ENCODE measurements at regions not wholly inside any gene's neighbourhood (a gene's known extent, or its start where the extent isn't known, plus 50 kb on each side); places are given as distances from the start of the nearest gene placed in this dataset.

GRCh38 chr11:134742956-134743819, 331.1 kb upstream of the B3GAT1 start:
- Histone ChIP-seq H3K27ac (ENCODE audit: low read length) (peak overlapping the region; percentile 44), H3K9me3 (ENCODE audit: control insufficient read depth, low read depth, low read length) (peaks cover 8% of the 10 kb centered on the region), H3K36me3 (ENCODE audit: control insufficient read depth, insufficient read depth, low read length) (no peaks in the 10 kb centered on the region), H3K4me1 (ENCODE audit: control insufficient read depth, insufficient read depth, low read length) (peaks cover 43% of the 10 kb centered on the region), H3K4me3 (ENCODE audit: low read length) (no peak overlapping the region), H3K27me3 (ENCODE audit: control insufficient read depth, insufficient read depth, low read length) (no peaks in the 10 kb centered on the region)
- DNase-seq: peak; percentile 47 to 85
- WGBS (ENCODE audit: insufficient coverage, low lambda C conversion rate): 0% methylated on average over 1 of the region's 12 CpGs

GRCh38 chr11:134742224-134742612, 330.2 kb upstream of the B3GAT1 start:
- H3K36me3 ChIP-seq (ENCODE audit: control insufficient read depth, insufficient read depth, low read length): no peaks in the 10 kb centered on the region
- peaks cover 51% of the 10 kb centered on the region for H3K4me1 ChIP-seq (ENCODE audit: control insufficient read depth, insufficient read depth, low read length)
- H3K27ac ChIP-seq (ENCODE audit: low read length): peak overlapping the region; percentile 19
- WGBS (ENCODE audit: insufficient coverage, low lambda C conversion rate): no CpG with 5 or more reads among the region's 6 CpGs
- H3K27me3 ChIP-seq (ENCODE audit: control insufficient read depth, insufficient read depth, low read length): no peaks in the 10 kb centered on the region
- no peak overlapping the region for H3K4me3 ChIP-seq (ENCODE audit: low read length)
- peak in 1 of 2 donors; percentile 22 for DNase-seq
- H3K9me3 ChIP-seq (ENCODE audit: control insufficient read depth, low read depth, low read length): peaks cover 8% of the 10 kb centered on the region

- no peak overlapping the region for H3K4me3 ChIP-seq (ENCODE audit: low read length)
- H3K27me3 ChIP-seq (ENCODE audit: control insufficient read depth, insufficient read depth, low read length): no peaks in the 10 kb centered on the region
- H3K9me3 ChIP-seq (ENCODE audit: control insufficient read depth, low read depth, low read length): peaks cover 8% of the 10 kb centered on the region
- H3K27ac ChIP-seq (ENCODE audit: low read length): no peak overlapping the region
- H3K4me1 ChIP-seq (ENCODE audit: control insufficient read depth, insufficient read depth, low read length): peaks cover 52% of the 10 kb centered on the region
- DNase-seq: no peak
- WGBS (ENCODE audit: insufficient coverage, low lambda C conversion rate): no CpG with 5 or more reads among the region's 10 CpGs
- H3K36me3 ChIP-seq (ENCODE audit: control insufficient read depth, insufficient read depth, low read length): no peaks in the 10 kb centered on the region
Observed at GRCh38 chr11:134741453-134742223, 329.6 kb upstream of the B3GAT1 start.

GRCh38 chr11:134740590-134741261, 328.7 kb upstream of the B3GAT1 start:
- peak; percentile 66 to 89 for DNase-seq

GRCh38 chr11:134739136-134739535, 327.1 kb upstream of the B3GAT1 start:
- Histone ChIP-seq H3K4me1 (ENCODE audit: control insufficient read depth, insufficient read depth, low read length) (peaks cover 60% of the 10 kb centered on the region), H3K9me3 (ENCODE audit: control insufficient read depth, low read depth, low read length) (peaks cover 6% of the 10 kb centered on the region)

More at GRCh38 chr11:134740590-134741261, 328.7 kb upstream of the B3GAT1 start:
- H3K27me3 ChIP-seq (ENCODE audit: control insufficient read depth, insufficient read depth, low read length): no peaks in the 10 kb centered on the region
- H3K27ac ChIP-seq (ENCODE audit: low read length): no peak overlapping the region
- peaks cover 6% of the 10 kb centered on the region for H3K9me3 ChIP-seq (ENCODE audit: control insufficient read depth, low read depth, low read length)
- H3K4me3 ChIP-seq (ENCODE audit: low read length): no peak overlapping the region
- H3K4me1 ChIP-seq (ENCODE audit: control insufficient read depth, insufficient read depth, low read length): peaks cover 60% of the 10 kb centered on the region
- WGBS (ENCODE audit: insufficient coverage, low lambda C conversion rate): no CpG with 5 or more reads among the region's 9 CpGs
- H3K36me3 ChIP-seq (ENCODE audit: control insufficient read depth, insufficient read depth, low read length): no peaks in the 10 kb centered on the region

GRCh38 chr11:134738581-134738980, 326.5 kb upstream of the B3GAT1 start:
- no peaks in the 10 kb centered on the region for H3K36me3 ChIP-seq (ENCODE audit: control insufficient read depth, insufficient read depth, low read length)
- peaks cover 55% of the 10 kb centered on the region for H3K4me1 ChIP-seq (ENCODE audit: control insufficient read depth, insufficient read depth, low read length)
- H3K9me3 ChIP-seq (ENCODE audit: control insufficient read depth, low read depth, low read length): peaks cover 6% of the 10 kb centered on the region
- no CpG with 5 or more reads among the region's 22 CpGs for WGBS (ENCODE audit: insufficient coverage, low lambda C conversion rate)
- no peak for DNase-seq
- no peaks in the 10 kb centered on the region for H3K27me3 ChIP-seq (ENCODE audit: control insufficient read depth, insufficient read depth, low read length)
- H3K27ac ChIP-seq (ENCODE audit: low read length): no peak overlapping the region
- no peak overlapping the region for H3K4me3 ChIP-seq (ENCODE audit: low read length)

More at GRCh38 chr11:134739136-134739535, 327.1 kb upstream of the B3GAT1 start:
- no peaks in the 10 kb centered on the region for H3K27me3 ChIP-seq (ENCODE audit: control insufficient read depth, insufficient read depth, low read length)
- DNase-seq: no peak
- H3K4me3 ChIP-seq (ENCODE audit: low read length): no peak overlapping the region
- H3K36me3 ChIP-seq (ENCODE audit: control insufficient read depth, insufficient read depth, low read length): no peaks in the 10 kb centered on the region
- H3K27ac ChIP-seq (ENCODE audit: low read length): no peak overlapping the region
- WGBS (ENCODE audit: insufficient coverage, low lambda C conversion rate): no CpG with 5 or more reads among the region's 11 CpGs

GRCh38 chr11:134737563-134738510, 325.8 kb upstream of the B3GAT1 start:
- Histone ChIP-seq H3K9me3 (ENCODE audit: control insufficient read depth, low read depth, low read length) (peaks cover 6% of the 10 kb centered on the region), H3K27me3 (ENCODE audit: control insufficient read depth, insufficient read depth, low read length) (no peaks in the 10 kb centered on the region), H3K27ac (ENCODE audit: low read length) (peak overlapping the region; percentile 44), H3K4me3 (ENCODE audit: low read length) (no peak overlapping the region), H3K4me1 (ENCODE audit: control insufficient read depth, insufficient read depth, low read length) (peaks cover 50% of the 10 kb centered on the region), H3K36me3 (ENCODE audit: control insufficient read depth, insufficient read depth, low read length) (no peaks in the 10 kb centered on the region)
- no peak for DNase-seq
- WGBS (ENCODE audit: insufficient coverage, low lambda C conversion rate): 76% methylated on average over 3 of the region's 20 CpGs

- Histone ChIP-seq H3K4me3 (ENCODE audit: low read length) (no peak overlapping the region), H3K27me3 (ENCODE audit: control insufficient read depth, insufficient read depth, low read length) (no peaks in the 10 kb centered on the region), H3K9me3 (ENCODE audit: control insufficient read depth, low read depth, low read length) (peaks cover 6% of the 10 kb centered on the region), H3K4me1 (ENCODE audit: control insufficient read depth, insufficient read depth, low read length) (peaks cover 43% of the 10 kb centered on the region), H3K27ac (ENCODE audit: low read length) (peak overlapping the region; percentile 74), H3K36me3 (ENCODE audit: control insufficient read depth, insufficient read depth, low read length) (no peaks in the 10 kb centered on the region)
- peak; percentile 75 to 88 for DNase-seq
- WGBS (ENCODE audit: insufficient coverage, low lambda C conversion rate): no CpG with 5 or more reads among the region's 14 CpGs
Observed at GRCh38 chr11:134736251-134736947, 324.4 kb upstream of the B3GAT1 start.

- H3K27ac ChIP-seq (ENCODE audit: low read length): no peak overlapping the region
- no CpG with 5 or more reads among the region's 14 CpGs for WGBS (ENCODE audit: insufficient coverage, low lambda C conversion rate)
- no peak for DNase-seq
- H3K27me3 ChIP-seq (ENCODE audit: control insufficient read depth, insufficient read depth, low read length): no peaks in the 10 kb centered on the region
- H3K4me3 ChIP-seq (ENCODE audit: low read length): no peak overlapping the region
- no peaks in the 10 kb centered on the region for H3K36me3 ChIP-seq (ENCODE audit: control insufficient read depth, insufficient read depth, low read length)
- H3K9me3 ChIP-seq (ENCODE audit: control insufficient read depth, low read depth, low read length): peaks cover 4% of the 10 kb centered on the region
- H3K4me1 ChIP-seq (ENCODE audit: control insufficient read depth, insufficient read depth, low read length): peaks cover 46% of the 10 kb centered on the region
Observed at GRCh38 chr11:134734894-134735293, 322.9 kb upstream of the B3GAT1 start.

Measured in large intestine (tissue), 3 donors.